HG03442 (cell line): ENCODE measurements at regions not wholly inside any gene's neighbourhood (a gene's known extent, or its start where the extent isn't known, plus 50 kb on each side); places are given as distances from the start of the nearest gene placed in this dataset.

ENCODE experiments used
- ATAC-seq: cut with Tn5 transposase; IDR thresholded peaks from one replicate; pipeline ENCODE4 v1.9.1; 2021; ENCODE audit warnings: mild to moderate bottlenecking, moderate library complexity; ENCODE audit not compliant: unreplicated experiment

GRCh38 chr15:81449836-81450474 lies 75.9 kb upstream of the TMC3 start:
- ATAC-seq, result no peak

GRCh38 chr15:81443040-81443820 lies 69.2 kb upstream of the TMC3 start:
- no peak for ATAC-seq

- ATAC-seq, result no peak
These were observed 68.4 kb upstream of the TMC3 start for GRCh38 chr15:81442454-81442853.

- ATAC-seq, result no peak
These were observed 60.8 kb upstream of the TMC3 start for GRCh38 chr15:81434851-81435250.

GRCh38 chr15:81433462-81433861 lies 59.4 kb upstream of the TMC3 start:
- ATAC-seq, result no peak

- no peak for ATAC-seq
These were observed 58.2 kb upstream of the TMC3 start for GRCh38 chr15:81432179-81432578.

- ATAC-seq, result no peak
These were observed 53.2 kb upstream of the TMC3 start for GRCh38 chr15:81427176-81427575.

GRCh38 chr15:81425905-81426304 lies 51.9 kb upstream of the TMC3 start:
- no peak for ATAC-seq
